ENCODE measurements at regions not wholly inside any gene's neighbourhood (a gene's known extent, or its start where the extent isn't known, plus 50 kb on each side); places are given as distances from the start of the nearest gene placed in this dataset.
"Not testable (repeated sequence)": the region's sequence is repeated elsewhere in the genome, so short reads cannot be mapped to it uniquely, and the experiment has no call there.

GRCh38 chr5:17367256-17367840, 130.7 kb upstream of the TAF11L2 start:
- DNase-seq, result no peak

GRCh38 chr5:17370651-17371050, 127.4 kb upstream of the TAF11L2 start:
- no peak for DNase-seq

GRCh38 chr5:17373406-17373805, 124.6 kb upstream of the TAF11L2 start:
- DNase-seq, result no peak

- no peak for DNase-seq
These were observed 124.0 kb upstream of the TAF11L2 start for GRCh38 chr5:17373814-17374556.

- no peak for DNase-seq
These were observed 122.9 kb upstream of the TAF11L2 start for GRCh38 chr5:17374973-17375742.

GRCh38 chr5:17375886-17376285, 122.1 kb upstream of the TAF11L2 start:
- DNase-seq, result not testable (repeated sequence)

- no peak for DNase-seq
These were observed 119.6 kb upstream of the TAF11L2 start for GRCh38 chr5:17378346-17378997.

GRCh38 chr5:17379100-17379951, 118.7 kb upstream of the TAF11L2 start:
- no peak for DNase-seq

- DNase-seq, result no peak
These were observed 116.1 kb upstream of the TAF11L2 start for GRCh38 chr5:17381932-17382331.

- DNase-seq, result no peak
These were observed 114.5 kb upstream of the TAF11L2 start for GRCh38 chr5:17383526-17383925.

- DNase-seq, result no peak
These were observed 113.8 kb upstream of the TAF11L2 start for GRCh38 chr5:17384181-17384580.

- DNase-seq, result no peak
These were observed 109.3 kb upstream of the TAF11L2 start for GRCh38 chr5:17388717-17389116.

GRCh38 chr5:17394086-17394485, 103.9 kb upstream of the TAF11L2 start:
- DNase-seq, result no peak

- no peak for DNase-seq
These were observed 102.7 kb upstream of the TAF11L2 start for GRCh38 chr5:17395106-17395880.

- no peak for DNase-seq
These were observed 101.8 kb upstream of the TAF11L2 start for GRCh38 chr5:17396247-17396646.

- DNase-seq, result peak; percentile 37
These were observed 99.6 kb upstream of the TAF11L2 start for GRCh38 chr5:17398431-17398830.

- DNase-seq, result no peak
These were observed 98.9 kb upstream of the TAF11L2 start for GRCh38 chr5:17398866-17399835.

- DNase-seq, result no peak
These were observed 98.1 kb upstream of the TAF11L2 start for GRCh38 chr5:17399931-17400330.

GRCh38 chr5:17400724-17401469, 97.1 kb upstream of the TAF11L2 start:
- no peak for DNase-seq
